ENCODE measurements at regions not wholly inside any gene's neighbourhood (a gene's known extent, or its start where the extent isn't known, plus 50 kb on each side); places are given as distances from the start of the nearest gene placed in this dataset.
"Not testable (repeated sequence)": the region's sequence is repeated elsewhere in the genome, so short reads cannot be mapped to it uniquely, and the experiment has no call there.

GRCh38 chr1:121558514-121558913 lies 373.7 kb downstream of the SRGAP2C start:
- TF ChIP-seq, protein P1, sequence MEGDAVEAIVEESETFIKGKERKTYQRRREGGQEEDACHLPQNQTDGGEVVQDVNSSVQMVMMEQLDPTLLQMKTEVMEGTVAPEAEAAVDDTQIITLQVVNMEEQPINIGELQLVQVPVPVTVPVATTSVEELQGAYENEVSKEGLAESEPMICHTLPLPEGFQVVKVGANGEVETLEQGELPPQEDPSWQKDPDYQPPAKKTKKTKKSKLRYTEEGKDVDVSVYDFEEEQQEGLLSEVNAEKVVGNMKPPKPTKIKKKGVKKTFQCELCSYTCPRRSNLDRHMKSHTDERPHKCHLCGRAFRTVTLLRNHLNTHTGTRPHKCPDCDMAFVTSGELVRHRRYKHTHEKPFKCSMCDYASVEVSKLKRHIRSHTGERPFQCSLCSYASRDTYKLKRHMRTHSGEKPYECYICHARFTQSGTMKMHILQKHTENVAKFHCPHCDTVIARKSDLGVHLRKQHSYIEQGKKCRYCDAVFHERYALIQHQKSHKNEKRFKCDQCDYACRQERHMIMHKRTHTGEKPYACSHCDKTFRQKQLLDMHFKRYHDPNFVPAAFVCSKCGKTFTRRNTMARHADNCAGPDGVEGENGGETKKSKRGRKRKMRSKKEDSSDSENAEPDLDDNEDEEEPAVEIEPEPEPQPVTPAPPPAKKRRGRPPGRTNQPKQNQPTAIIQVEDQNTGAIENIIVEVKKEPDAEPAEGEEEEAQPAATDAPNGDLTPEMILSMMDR (IDR thresholded peaks at IDR 0.05; ENCODE audit: extremely low read depth, insufficient read depth, missing control alignments), result no peak
- no peak for DNase-seq (ENCODE audit: low spot score)
- in situ Hi-C loops (cut with MboI; ENCODE audit: low pct_unique_long_range_greater_than_20kb, low sequenced_read_pairs, unreplicated experiment), result no loop called here

DNA sequence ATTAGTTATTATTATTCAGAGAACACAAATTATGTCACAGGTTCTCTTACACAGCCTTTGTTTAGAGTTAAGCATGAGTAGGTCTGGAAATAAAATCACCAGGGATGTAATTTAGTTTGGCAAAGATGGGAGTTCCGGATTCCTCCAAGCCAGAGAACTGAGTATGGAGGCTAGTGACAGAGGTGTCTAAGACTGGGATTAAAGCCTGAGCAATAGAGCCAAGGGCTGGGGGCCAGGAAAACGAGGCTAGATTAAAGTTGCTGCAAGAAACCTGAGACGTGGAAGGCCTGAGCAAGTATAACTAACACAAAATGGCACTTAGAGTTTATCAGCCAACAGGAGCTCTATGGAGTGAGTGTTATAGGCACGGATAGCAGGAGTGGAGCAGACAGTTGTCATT lies 381.6 kb downstream of the SRGAP2C start:
- DNase-seq (ENCODE audit: low spot score), result no peak
- TF ChIP-seq, protein P1 (IDR thresholded peaks at IDR 0.05; ENCODE audit: extremely low read depth, insufficient read depth, missing control alignments), result no peak
- in situ Hi-C loops (cut with MboI; ENCODE audit: low pct_unique_long_range_greater_than_20kb, low sequenced_read_pairs, unreplicated experiment), result no loop called here

DNA sequence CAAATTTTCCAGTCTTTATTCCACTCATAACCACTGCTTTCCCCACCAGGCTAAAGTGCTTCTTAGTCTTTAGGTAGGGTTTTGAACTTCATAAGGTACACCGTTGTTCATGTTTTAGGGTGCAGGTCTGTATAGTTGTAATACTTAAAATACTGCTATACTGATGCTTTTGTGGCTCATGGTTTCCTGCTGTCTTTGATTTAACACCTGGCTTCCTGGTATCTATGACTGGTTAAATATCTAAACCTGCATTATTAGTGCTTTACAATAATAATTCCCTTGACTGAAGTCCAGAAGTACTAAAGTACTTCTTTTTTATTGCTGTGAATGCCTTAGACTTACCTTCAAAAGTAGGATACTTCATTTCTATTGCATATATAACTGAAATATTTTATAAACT lies 384.7 kb downstream of the SRGAP2C start:
- no peak for DNase-seq (ENCODE audit: low spot score)
- in situ Hi-C loops (cut with MboI; ENCODE audit: low pct_unique_long_range_greater_than_20kb, low sequenced_read_pairs, unreplicated experiment), result no loop called here
- TF ChIP-seq, protein P1 (IDR thresholded peaks at IDR 0.05; ENCODE audit: extremely low read depth, insufficient read depth, missing control alignments), result no peak

DNA sequence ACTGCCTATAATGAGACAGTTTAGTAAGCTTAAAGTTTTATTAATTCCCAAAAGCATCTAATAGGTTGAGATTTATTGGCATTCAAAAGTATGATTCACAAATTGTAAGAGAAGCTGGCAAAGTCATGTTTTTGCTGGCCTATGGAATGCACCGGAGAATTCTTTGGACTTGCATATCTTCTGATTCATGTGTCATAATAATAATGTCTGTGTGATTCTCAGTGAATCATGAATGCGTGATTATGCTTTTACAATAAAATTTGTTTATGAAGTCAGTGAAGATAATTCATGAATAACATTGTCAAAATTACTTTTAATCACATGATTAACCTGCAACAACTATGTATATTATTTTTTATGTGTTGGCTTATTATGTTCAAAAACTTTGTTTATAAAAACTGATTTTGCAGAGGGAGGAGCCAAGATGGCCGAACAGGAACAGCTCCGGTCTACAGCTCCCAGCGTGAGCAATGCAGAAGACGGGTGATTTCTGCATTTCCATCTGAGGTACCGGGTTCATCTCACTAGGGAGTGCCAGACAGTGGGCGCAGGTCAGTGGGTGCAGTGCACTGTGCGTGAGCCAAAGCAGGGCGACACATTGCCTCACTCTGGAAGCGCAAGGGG lies 389.2 kb downstream of the SRGAP2C start:
- DNase-seq (ENCODE audit: low spot score); in situ Hi-C loops (cut with MboI; ENCODE audit: low pct_unique_long_range_greater_than_20kb, low sequenced_read_pairs, unreplicated experiment): not testable (repeated sequence)

- in situ Hi-C loops (cut with MboI; ENCODE audit: low pct_unique_long_range_greater_than_20kb, low sequenced_read_pairs, unreplicated experiment); DNase-seq (ENCODE audit: low spot score): not testable (repeated sequence)
Measured at GRCh38 chr1:121574505-121574899, 389.7 kb downstream of the SRGAP2C start.

DNA sequence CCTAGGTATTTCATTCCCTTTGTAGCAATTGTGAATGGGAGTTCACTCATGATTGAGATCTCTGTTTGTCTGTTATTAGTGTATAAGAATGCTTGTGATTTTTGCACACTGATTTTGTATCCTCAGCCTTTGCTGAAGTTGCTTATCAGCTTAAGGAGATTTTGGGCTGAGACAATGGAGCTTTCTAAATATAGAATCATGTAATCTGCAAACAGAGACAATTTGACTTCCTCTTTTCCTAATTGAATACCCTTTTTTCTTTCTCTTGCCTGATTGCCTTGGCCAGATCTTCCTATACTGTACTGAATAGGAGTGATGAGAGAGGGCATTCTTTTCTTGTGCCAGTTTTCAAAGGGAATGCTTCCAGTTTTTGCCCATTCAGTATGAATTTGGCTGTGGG lies 398.1 kb downstream of the SRGAP2C start:
- DNase-seq (ENCODE audit: low spot score); in situ Hi-C loops (cut with MboI; ENCODE audit: low pct_unique_long_range_greater_than_20kb, low sequenced_read_pairs, unreplicated experiment): not testable (repeated sequence)

DNA sequence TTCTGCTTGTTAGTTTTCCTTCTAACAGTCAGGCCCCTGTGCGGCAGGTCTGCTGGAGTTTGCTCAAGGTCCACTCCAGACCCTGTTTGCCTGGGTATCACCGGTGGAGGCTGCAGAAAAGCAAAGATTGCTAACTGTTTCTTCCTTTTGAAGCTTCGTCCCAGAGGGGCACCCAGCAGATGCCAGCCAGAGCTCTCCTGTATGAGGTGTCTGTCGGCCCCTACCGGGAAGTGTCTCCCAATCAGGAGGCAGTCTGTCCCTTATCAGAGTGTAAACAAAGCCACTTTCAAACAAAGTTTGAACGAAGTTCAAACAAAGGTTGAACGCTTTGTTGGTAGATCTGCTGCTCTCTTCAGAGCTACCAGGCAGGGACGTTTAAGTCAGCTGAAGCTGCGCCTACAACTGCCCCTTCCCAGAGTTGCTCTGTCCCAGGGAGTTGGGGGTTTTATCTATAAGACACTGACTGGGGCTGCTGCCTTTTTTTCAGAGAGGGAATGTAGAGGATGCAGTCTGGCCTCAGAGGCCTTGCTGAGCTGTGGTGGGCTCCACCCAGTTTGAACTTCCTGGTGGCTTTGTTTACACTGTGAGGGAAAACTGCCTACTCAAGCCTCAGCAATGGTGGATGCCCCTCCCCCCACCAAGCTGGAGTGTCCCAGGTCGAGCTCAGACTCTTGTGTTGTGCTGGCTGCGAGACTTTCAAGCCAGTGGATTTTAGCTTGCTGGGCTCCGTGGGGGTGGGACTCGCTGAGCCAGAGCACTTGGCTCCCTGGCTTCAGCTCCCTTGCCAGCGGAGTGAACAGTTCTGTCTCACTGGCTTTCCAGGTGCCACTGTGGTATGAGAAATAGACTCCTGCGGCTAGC lies 401.8 kb downstream of the SRGAP2C start:
- in situ Hi-C loops (cut with MboI; ENCODE audit: low pct_unique_long_range_greater_than_20kb, low sequenced_read_pairs, unreplicated experiment), result no loop called here
- TF ChIP-seq, protein P1 (IDR thresholded peaks at IDR 0.05; ENCODE audit: extremely low read depth, insufficient read depth, missing control alignments), result no peak
- no peak for DNase-seq (ENCODE audit: low spot score)

DNA sequence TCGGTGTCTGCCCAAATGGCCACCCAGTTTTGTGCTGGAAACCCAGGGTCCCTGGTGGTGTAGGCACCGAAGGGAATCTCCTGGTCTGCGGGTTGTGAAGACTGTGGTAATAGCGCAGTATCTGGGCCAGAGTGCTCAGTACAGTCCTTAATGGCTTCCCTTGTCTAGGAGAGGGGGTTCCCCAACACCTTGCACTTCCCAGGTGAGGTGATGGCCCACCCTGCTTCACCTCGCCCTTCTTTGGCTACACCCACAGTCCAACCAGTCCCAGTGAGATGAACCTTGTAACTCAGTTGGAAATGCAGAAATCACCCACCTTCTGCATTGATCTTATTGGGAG lies 402.4 kb downstream of the SRGAP2C start:
- no peak for DNase-seq (ENCODE audit: low spot score)
- TF ChIP-seq, protein P1 (IDR thresholded peaks at IDR 0.05; ENCODE audit: extremely low read depth, insufficient read depth, missing control alignments), result no peak
- in situ Hi-C loops (cut with MboI; ENCODE audit: low pct_unique_long_range_greater_than_20kb, low sequenced_read_pairs, unreplicated experiment), result no loop called here
